ENCODE measurements at regions not wholly inside any gene's neighbourhood (a gene's known extent, or its start where the extent isn't known, plus 50 kb on each side); places are given as distances from the start of the nearest gene placed in this dataset.

- no peak for TF ChIP-seq CTCF (IDR thresholded peaks at IDR 0.05)
- no peak for DNase-seq (ENCODE audit: low spot score)
- no peak for ATAC-seq (ENCODE audit: low FRiP score)
Observed at GRCh38 chr4:12691168-12691567, 793.0 kb downstream of the RAB28 start.

DNA sequence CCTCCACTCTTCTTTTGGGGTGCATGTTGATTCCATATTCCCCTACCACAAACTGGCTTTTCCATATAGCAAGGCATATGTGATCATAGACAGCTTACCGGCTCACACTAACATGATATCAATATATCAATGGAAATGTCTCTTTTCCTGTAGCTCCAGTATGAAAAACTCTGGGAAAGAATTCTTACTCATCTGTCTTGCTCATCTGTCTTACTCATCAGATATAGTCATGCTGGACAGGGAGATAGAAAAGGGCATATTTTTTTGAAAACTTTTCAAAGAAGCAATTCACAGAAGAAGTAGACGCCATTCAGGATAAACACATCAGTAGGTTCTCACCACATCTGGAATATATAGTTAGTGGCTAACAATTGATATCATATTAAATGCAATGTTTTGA lies 794.7 kb downstream of the RAB28 start:
- ATAC-seq (ENCODE audit: low FRiP score) (no peak), DNase-seq (ENCODE audit: low spot score) (no peak)
- no peak for TF ChIP-seq CTCF (IDR thresholded peaks at IDR 0.05)

DNA sequence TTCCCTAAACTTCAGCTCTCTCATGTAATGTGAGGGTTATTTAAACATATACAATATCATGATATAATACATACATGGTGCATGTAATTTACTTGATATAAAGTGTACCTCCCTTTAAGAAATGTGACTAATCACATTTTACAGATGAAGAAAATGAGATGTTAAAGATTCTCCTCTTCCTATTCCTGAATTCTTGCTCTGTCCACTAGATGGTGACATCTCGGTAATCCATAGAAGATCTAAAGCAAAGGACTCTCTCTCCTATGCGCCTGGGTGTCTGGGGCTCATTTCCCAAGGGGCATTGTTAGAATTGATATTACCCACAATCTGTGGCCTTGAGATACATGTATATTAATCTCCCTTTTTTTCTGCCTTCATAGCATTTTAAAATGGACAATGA lies 804.9 kb downstream of the RAB28 start:
- no peak for DNase-seq (ENCODE audit: low spot score)
- no peak for ATAC-seq (ENCODE audit: low FRiP score)
- no peak for TF ChIP-seq CTCF (IDR thresholded peaks at IDR 0.05)

GRCh38 chr4:12674184-12674583 lies 810.0 kb downstream of the RAB28 start:
- no peak for TF ChIP-seq CTCF (IDR thresholded peaks at IDR 0.05)
- ATAC-seq (ENCODE audit: low FRiP score), result no peak

DNA sequence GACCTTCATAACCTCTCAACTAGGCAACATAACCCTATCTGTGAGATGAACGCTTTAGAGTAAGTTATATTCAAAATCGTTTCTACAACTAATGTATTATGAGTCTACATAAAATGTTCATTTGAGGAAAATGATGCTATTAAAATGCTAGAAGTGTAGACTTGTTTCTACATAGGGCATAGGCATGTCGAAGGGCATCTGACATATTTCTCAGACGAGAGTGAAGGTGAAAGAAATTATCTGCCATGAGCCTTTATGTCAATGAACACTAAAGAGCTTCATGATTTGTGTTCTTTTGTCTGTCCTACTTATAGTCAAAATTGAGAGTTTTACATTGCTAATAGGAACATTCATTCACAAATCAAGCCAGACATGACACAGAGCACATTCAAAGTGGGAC lies 811.8 kb downstream of the RAB28 start:
- no peak for TF ChIP-seq CTCF (IDR thresholded peaks at IDR 0.05)
- ATAC-seq (ENCODE audit: low FRiP score) (no peak), DNase-seq (ENCODE audit: low spot score) (no peak)

More at GRCh38 chr4:12674184-12674583, 810.0 kb downstream of the RAB28 start:
- DNase-seq (ENCODE audit: low spot score), result no peak

DNA sequence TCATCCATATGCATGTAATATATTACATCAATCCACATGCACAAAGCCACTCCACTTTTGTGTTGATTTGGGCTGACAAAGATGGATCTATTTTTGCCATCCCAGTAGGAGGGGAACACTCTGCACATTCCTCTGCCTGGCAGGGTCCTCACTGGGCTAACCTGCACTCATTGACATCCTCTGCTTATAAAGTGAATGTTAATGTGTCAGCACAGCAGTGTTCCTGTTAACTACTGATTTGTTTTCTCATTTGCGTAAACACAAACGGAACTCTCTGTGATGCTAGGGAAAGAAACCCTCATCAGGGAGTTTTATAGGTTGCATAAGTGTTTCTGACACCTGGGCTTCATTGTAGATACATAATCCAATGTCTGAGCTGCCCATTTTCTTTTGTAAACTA lies 826.0 kb downstream of the RAB28 start:
- DNase-seq (ENCODE audit: low spot score) (no peak), ATAC-seq (ENCODE audit: low FRiP score) (no peak)
- no peak for TF ChIP-seq CTCF (IDR thresholded peaks at IDR 0.05)

DNA sequence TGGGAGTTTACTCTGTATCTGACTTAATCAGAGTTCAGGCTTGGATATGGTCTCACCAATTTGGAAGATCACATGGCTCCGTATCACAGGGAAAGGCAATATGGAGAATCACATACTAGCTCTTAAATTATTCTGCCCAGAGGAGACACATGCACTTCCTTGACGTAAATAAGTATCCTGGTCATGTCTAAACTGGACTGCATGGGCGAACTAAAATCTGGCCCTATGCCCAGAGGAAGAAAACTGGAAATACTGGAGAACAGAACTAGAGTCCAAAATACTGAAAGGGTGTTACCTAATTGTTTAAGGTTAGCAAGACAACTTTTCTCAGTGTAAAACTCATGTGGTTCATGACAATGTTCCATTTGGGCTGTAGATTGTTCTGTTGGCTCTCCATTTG lies 832.3 kb downstream of the RAB28 start:
- no peak for TF ChIP-seq CTCF (IDR thresholded peaks at IDR 0.05)
- ATAC-seq (ENCODE audit: low FRiP score) (no peak), DNase-seq (ENCODE audit: low spot score) (no peak)
